GM19397 (cell line): ENCODE measurements at regions not wholly inside any gene's neighbourhood (a gene's known extent, or its start where the extent isn't known, plus 50 kb on each side); places are given as distances from the start of the nearest gene placed in this dataset.
"Not testable (repeated sequence)": the region's sequence is repeated elsewhere in the genome, so short reads cannot be mapped to it uniquely, and the experiment has no call there.

Experiments used
- ATAC-seq: cut with Tn5 transposase; IDR thresholded peaks from one replicate; pipeline ENCODE4 v1.9.1; 2021; ENCODE audit warnings: mild to moderate bottlenecking, moderate library complexity; ENCODE audit not compliant: unreplicated experiment

DNA sequence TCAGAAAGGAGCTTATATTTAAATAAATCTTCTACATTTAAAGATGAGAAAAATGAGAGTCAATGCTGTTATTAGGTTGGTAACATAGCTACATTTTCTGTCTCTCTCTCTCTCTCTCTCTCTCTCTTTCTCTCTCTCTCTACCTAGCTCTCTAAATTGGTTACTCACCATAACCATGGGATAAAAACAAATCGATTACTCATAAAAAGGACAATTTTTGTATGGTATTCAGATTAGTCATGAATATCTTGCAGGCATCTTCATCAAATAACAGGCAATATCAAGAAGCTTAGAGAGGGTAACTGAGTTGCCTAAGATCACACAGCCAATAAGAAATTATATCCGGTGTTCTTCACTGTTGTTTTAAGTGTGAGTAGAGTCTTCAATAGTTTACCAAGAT is 81.8 kb upstream of the ALCAM start:
- no peak for ATAC-seq

DNA sequence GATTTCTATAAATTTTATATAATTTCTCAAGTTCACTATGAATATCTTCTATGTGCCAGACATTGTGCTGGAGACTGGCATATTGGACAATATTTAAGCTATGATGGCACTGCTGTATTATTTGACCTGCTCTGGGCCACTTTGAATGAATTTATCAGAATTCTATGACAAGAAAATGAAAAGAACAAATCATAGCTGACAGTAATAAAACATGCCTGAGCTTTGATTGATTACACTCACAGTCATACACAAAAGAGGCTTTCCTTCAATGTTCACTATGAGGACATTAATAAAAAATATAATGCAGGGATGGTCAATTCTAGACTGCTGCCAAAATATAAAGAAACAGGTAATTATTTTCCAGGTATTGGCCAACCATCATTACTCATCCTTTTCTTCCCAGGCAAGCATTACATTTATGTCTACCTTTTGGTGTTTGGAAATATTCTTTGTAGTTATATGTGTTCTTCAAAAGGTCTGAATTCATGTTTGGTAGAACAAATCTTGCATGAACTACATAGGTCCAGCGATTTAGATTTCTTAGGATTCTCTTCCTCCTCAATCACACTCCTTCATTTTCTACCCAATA is 81.0 kb upstream of the ALCAM start:
- ATAC-seq: no peak

DNA sequence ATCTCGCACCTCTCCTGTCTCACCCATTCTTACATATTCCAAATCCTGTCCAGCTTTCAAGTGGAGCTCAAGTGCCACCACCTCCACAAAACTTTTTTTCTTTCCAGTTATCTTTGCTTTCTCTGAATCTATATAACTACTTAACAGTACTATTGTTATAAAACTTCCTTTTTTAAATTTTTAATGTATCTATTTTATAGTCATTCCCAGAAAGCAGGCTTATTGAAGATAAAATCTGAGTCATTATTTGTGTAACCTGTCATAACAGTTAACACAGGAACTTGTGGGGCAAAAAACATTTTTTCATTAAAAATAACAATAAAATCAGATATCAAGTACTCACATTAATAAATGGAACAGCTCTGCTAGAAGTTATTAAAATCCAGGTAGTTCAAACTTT is 73.3 kb upstream of the ALCAM start:
- no peak for ATAC-seq

DNA sequence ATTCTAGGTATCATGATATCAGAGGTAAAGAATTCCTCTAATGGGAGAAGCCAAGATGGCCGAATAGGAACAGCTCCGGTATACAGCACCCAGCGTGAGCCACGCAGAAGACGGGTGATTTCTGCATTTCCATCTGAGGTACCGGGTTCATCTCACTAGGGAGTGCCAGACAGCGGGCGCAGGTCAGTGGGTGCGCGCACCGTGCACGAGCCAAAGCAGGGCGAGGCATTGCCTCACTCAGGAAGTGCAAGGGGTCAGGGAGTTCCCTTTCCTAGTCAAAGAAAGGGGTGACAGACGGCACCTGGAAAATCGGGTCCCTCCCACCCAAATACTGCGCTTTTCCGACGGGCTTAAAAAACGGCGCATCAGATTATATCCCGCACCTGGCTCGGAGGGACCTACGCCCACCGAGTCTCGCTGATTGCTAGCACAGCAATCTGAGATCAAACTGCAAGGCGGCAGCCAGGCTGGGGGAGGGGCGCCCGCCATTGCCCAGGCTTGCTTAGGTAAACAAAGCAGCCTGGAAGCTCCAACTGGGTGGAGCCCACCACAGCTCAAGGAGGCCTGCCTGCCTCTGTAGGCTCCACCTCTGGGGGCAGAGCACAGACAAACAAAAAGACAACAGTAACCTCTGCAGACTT is 70.4 kb upstream of the ALCAM start:
- not testable (repeated sequence) for ATAC-seq

DNA sequence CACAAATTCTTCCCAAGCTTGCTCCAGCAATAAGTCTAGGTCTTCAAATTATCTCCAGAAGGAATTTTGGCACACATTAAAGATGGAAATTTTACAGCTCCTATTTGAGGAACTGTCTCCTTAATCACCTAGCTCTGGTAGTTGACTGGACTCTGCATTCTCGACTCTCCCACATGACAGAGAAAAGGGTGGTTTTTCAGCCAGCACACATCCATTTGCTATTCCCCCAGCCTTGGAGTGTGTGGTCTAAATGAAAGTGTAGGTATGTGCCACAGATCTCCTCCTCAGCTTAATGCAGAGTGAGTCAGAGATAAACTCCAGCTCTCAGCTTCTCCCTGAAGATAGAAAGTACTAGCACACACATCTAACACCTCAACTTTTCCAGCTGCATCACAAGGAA is 62.2 kb upstream of the ALCAM start:
- ATAC-seq: no peak

DNA sequence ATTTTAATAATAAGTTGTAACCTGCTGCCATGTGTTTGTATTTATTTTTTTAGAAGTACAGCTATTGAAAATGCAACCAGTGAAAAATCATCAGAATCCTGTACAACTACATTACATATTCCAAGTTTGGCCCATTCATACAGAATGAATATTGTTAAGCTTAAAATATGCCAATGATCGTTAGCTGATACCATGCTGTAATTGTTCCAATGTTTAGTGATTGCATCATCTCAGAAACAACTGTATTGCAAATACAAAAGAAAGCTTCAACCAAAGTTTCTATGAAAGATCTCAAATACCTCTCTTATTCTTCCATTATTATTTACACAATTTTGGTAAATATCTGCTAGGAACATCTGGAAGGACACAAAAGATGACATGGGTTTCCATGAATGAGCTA is 51.6 kb upstream of the ALCAM start:
- no peak for ATAC-seq

DNA sequence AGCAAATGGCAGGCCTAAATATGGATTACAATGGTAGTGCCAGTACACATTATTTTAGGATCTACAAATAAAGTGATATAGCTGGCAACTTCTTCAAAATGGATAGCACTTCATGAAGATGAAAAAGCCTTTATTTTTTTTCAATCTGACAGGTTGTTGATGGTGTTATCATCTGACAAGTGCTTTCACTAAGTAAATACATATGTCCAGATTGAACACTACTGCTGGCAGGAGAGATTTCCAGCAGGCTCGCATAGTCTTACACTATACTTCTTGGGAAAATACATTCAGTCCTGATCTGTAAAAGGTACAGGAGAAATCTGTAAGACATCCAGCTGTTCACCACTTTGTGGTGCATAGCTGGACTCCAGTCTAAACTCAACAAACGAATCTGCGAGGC is 50.9 kb upstream of the ALCAM start:
- no peak for ATAC-seq

DNA sequence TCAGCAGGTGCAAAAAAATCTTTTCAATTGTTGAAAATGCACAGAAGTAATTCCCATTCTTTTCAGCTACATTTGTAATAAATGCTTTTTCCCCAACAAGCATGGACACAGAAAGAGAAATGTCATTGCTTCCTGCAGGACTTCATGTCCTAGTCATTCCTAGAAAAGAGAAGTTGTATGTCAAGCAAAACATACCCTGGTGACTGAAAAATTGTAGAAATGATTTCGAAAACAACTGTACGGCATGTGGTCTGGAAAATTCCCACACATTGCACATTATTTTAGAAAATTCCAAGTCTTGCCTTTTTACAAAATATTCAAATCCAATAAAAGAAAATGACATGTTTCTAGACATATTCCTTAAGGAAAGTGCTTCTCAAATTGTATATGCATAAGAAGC is 50.4 kb upstream of the ALCAM start:
- no peak for ATAC-seq
